ENCODE measurements at regions not wholly inside any gene's neighbourhood (a gene's known extent, or its start where the extent isn't known, plus 50 kb on each side); places are given as distances from the start of the nearest gene placed in this dataset.

- Histone ChIP-seq H2BK15ac (ENCODE audit: low read depth, low read length) (no peak overlapping the region), H4K91ac (ENCODE audit: insufficient read length, low read depth, low read length) (no peak overlapping the region)
- H3K4me1 Mint-ChIP-seq, result no peaks in the 10 kb centered on the region; a peak in 1 of 4 replicates
These were observed 122.0 kb upstream of the OSTN start for GRCh38 chr3:191076903-191077552.

More at GRCh38 chr3:191076903-191077552, 122.0 kb upstream of the OSTN start:
- Histone ChIP-seq H3K23me2 (ENCODE audit: insufficient read length, low read depth, low read length, poor library complexity, severe bottlenecking) (no peaks in the 10 kb centered on the region), H3K14ac (ENCODE audit: insufficient read depth, low read length) (no peak overlapping the region), H3K27ac (ENCODE audit: insufficient read length, low read depth, low read length) (no peak overlapping the region), H2BK5ac (ENCODE audit: insufficient read length, low read length) (no peak overlapping the region), H2AFZ (ENCODE audit: low read length) (no peak overlapping the region), H3T11ph (ENCODE audit: low read length) (no peak overlapping the region), H4K5ac (ENCODE audit: insufficient read length, low read depth, low read length) (no peak overlapping the region), H3K4ac (ENCODE audit: low read depth, low read length) (no peak overlapping the region), H3K56ac (ENCODE audit: insufficient read length, low read depth, low read length) (no peak overlapping the region), H3K4me1 (ENCODE audit: insufficient read depth, low read length) (no peaks in the 10 kb centered on the region), H3K4me2 (ENCODE audit: insufficient read depth, insufficient read length, low read length) (no peak overlapping the region), H4K8ac (replicated peaks; ENCODE audit: insufficient read length, low read depth, low read length) (no peak overlapping the region), H3K79me1 (ENCODE audit: insufficient read depth, low read depth, low read length, poor library complexity, severe bottlenecking) (no peaks in the 10 kb centered on the region), H3K23ac (ENCODE audit: insufficient read length, low read depth, low read length) (no peak overlapping the region), H3K79me2 (ENCODE audit: insufficient read depth, low read length) (no peaks in the 10 kb centered on the region), H2BK120ac (ENCODE audit: low read depth, low read length, poor library complexity, severe bottlenecking) (no peak overlapping the region), H3K9ac (ENCODE audit: extremely low read depth, insufficient read length, low read length) (no peak overlapping the region), H3K18ac (ENCODE audit: insufficient read length, low read depth, low read length) (no peak overlapping the region), H2BK20ac (ENCODE audit: low read depth, low read length, poor library complexity, severe bottlenecking) (no peak overlapping the region), H3K27me3 (ENCODE audit: insufficient read depth, low read length) (no peaks in the 10 kb centered on the region), H4K20me1 (ENCODE audit: control insufficient read depth, insufficient read depth, insufficient read length) (no peaks in the 10 kb centered on the region), H2BK12ac (ENCODE audit: insufficient read length, low read depth, low read length) (no peak overlapping the region), H3K9me3 (ENCODE audit: control insufficient read depth, low read depth, low read length) (no peaks in the 10 kb centered on the region), H2AK5ac (ENCODE audit: insufficient read length, low read length) (no peak overlapping the region)
- Mint-ChIP-seq H3K36me3 (ENCODE audit: insufficient read depth in 1 of 3, low read depth in 3 of 3) (peaks cover 6 to 15% (median 14%) of the 10 kb centered on the region in 3 experiments; a peak in 6 of 7 replicates), H3K9me3 (peaks cover 10 to 28% of the 10 kb centered on the region in 2 experiments), H3K27me3 (ENCODE audit: low read depth) (no peaks in the 10 kb centered on the region), H3K4me3 (no peak overlapping the region), H3K27ac (0 out of 7 replicates have a peak overlapping the region, but pooled peaks of 1 of the 3 experiments have one; percentile 20)
- no CpG with 5 or more reads among the region's 2 CpGs for WGBS (ENCODE audit: extremely low coverage, insufficient read length, low lambda C conversion rate)
- no peak for DNase-seq
- TF ChIP-seq, protein P1, sequence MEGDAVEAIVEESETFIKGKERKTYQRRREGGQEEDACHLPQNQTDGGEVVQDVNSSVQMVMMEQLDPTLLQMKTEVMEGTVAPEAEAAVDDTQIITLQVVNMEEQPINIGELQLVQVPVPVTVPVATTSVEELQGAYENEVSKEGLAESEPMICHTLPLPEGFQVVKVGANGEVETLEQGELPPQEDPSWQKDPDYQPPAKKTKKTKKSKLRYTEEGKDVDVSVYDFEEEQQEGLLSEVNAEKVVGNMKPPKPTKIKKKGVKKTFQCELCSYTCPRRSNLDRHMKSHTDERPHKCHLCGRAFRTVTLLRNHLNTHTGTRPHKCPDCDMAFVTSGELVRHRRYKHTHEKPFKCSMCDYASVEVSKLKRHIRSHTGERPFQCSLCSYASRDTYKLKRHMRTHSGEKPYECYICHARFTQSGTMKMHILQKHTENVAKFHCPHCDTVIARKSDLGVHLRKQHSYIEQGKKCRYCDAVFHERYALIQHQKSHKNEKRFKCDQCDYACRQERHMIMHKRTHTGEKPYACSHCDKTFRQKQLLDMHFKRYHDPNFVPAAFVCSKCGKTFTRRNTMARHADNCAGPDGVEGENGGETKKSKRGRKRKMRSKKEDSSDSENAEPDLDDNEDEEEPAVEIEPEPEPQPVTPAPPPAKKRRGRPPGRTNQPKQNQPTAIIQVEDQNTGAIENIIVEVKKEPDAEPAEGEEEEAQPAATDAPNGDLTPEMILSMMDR (conservative IDR thresholded peaks at IDR 0.05), result no peak

Measured in H9 (cell line).